IMR-90 (cell line): ENCODE measurements at regions not wholly inside any gene's neighbourhood (a gene's known extent, or its start where the extent isn't known, plus 50 kb on each side); places are given as distances from the start of the nearest gene placed in this dataset.

Experiments
- ATAC-seq: fragments of 200-7000 bp; cut with Tn5 transposase; 2 replicates; pipeline ENCODE4 v1.9.1; 2020; ENCODE audit warnings: low read depth, mild to moderate bottlenecking, moderate library complexity
- BruUV-seq: library from RNA; stranded (reverse); fragments of 400-500 nt; replicated peaks from 2 replicates; lab custom pipeline; 2021; lab: Mats Ljungman, UMichigan
- CTCF ChIA-PET: fragments of 300-600 bp; formaldehyde crosslinking; extraction: SDS; loops from one replicate; lab custom pipeline; 2021; ENCODE audit warnings: antibody characterized with exemption; lab: Yijun Ruan, JAX
- POLR2A ChIA-PET: fragments of 300-600 bp; sonication (Branson Sonifier 250); formaldehyde crosslinking; loops from one replicate; lab custom pipeline; 2022; ENCODE audit warnings: antibody characterized with exemption; ENCODE audit not compliant: unreplicated experiment; lab: Charles Lee
- DNase-seq: peaks from one replicate; pipeline ENCODE4 v3.0.0; 2013
- H2AFZ ChIP-seq: replicated peaks from 2 replicates; pipeline ENCODE3; 2013; ENCODE audit warnings: low read length, mild to moderate bottlenecking; ENCODE audit not compliant: poor library complexity
- H2AK5ac ChIP-seq: 2 replicates; pipeline ENCODE4 v1.6.1; 2013; ENCODE audit warnings: low read depth, low read length, inconsistent platforms
- H2AK9ac ChIP-seq: replicated peaks from 2 replicates; pipeline ENCODE3; 2013; ENCODE audit warnings: mild to moderate bottlenecking, low read depth, low read length, moderate library complexity; ENCODE audit not compliant: poor library complexity
- H2BK120ac ChIP-seq: 2 replicates; pipeline ENCODE4 v1.6.1; 2013; ENCODE audit warnings: low read depth, low read length, inconsistent platforms
- H2BK15ac ChIP-seq: 3 replicates; pipeline ENCODE4 v1.6.1; 2013; ENCODE audit warnings: low read depth, low read length, inconsistent platforms
- H2BK20ac ChIP-seq: 2 replicates; pipeline ENCODE4 v1.6.1; 2013; ENCODE audit warnings: low read depth, mild to moderate bottlenecking, inconsistent platforms, low read length, moderate library complexity
- H2BK5ac ChIP-seq: 2 replicates; pipeline ENCODE4 v1.6.1; 2013; ENCODE audit warnings: mild to moderate bottlenecking, low read depth, low read length, inconsistent platforms; ENCODE audit not compliant: poor library complexity, severe bottlenecking
- H3K14ac ChIP-seq: replicated peaks from 2 replicates; pipeline ENCODE4 v1.6.1; 2013; ENCODE audit warnings: low read depth, low read length, inconsistent platforms
- H3K18ac ChIP-seq: 2 replicates; pipeline ENCODE4 v1.6.1; 2013; ENCODE audit warnings: low read depth, low read length, control low read depth
- H3K23ac ChIP-seq: 2 replicates; pipeline ENCODE4 v1.6.1; 2013; ENCODE audit warnings: low read depth, low read length, inconsistent platforms
- H3K27ac ChIP-seq: 2 replicates; pipeline ENCODE4 v1.5.1; 2013; ENCODE audit warnings: mild to moderate bottlenecking, control low read depth, low read length; ENCODE audit not compliant: insufficient read depth
- H3K27me3 ChIP-seq: 2 replicates; pipeline ENCODE4 v1.6.1; 2013; ENCODE audit warnings: low read length; ENCODE audit not compliant: control insufficient read depth, insufficient read depth
- H3K36me3 ChIP-seq: 2 replicates; pipeline ENCODE4 v1.6.1; 2013; ENCODE audit warnings: low read length, mixed read lengths; ENCODE audit not compliant: control insufficient read depth, insufficient read depth
- H3K4ac ChIP-seq: 2 replicates; pipeline ENCODE4 v1.6.1; 2013; ENCODE audit warnings: low read depth, low read length, inconsistent platforms
- H3K4me1 ChIP-seq: 2 replicates; pipeline ENCODE4 v1.6.1; 2013; ENCODE audit warnings: low read length, mixed read lengths; ENCODE audit not compliant: control insufficient read depth, insufficient read depth
- H3K4me2 ChIP-seq: 2 replicates; pipeline ENCODE4 v1.6.1; 2013; ENCODE audit warnings: low read depth, mild to moderate bottlenecking, control low read depth, low read length, moderate library complexity
- H3K4me3 ChIP-seq: 2 replicates; pipeline ENCODE4 v1.5.1; 2013; ENCODE audit warnings: low read depth, mild to moderate bottlenecking, control low read depth, low read length, moderate library complexity; ENCODE audit not compliant: insufficient read depth
- H3K56ac ChIP-seq: 2 replicates; pipeline ENCODE4 v1.6.1; 2013; ENCODE audit warnings: low read length, inconsistent platforms; ENCODE audit not compliant: insufficient read depth; ENCODE audit errors: extremely low read depth
- H3K79me1 ChIP-seq, 2 experiments: 2 replicates each; pipeline ENCODE4 v1.6.1; 2013; ENCODE audit warnings: low read length in 2 of 2, inconsistent platforms in 1 of 2, low read depth in 1 of 2
- H3K9ac ChIP-seq: 2 replicates; pipeline ENCODE4 v1.6.1; 2013; ENCODE audit warnings: low read depth, low read length, control low read depth
- H3K9me1 ChIP-seq: 2 replicates; pipeline ENCODE4 v1.6.1; 2013; ENCODE audit warnings: low read length, inconsistent platforms; ENCODE audit not compliant: insufficient read depth
- H3K9me3 ChIP-seq: 2 replicates; pipeline ENCODE4 v1.6.1; 2013; ENCODE audit warnings: low read length; ENCODE audit not compliant: control insufficient read depth, insufficient read depth
- H4K20me1 ChIP-seq: 2 replicates; pipeline ENCODE4 v1.6.1; 2013; ENCODE audit warnings: low read length, inconsistent platforms; ENCODE audit not compliant: insufficient read depth
- H4K5ac ChIP-seq: 2 replicates; pipeline ENCODE4 v1.6.1; 2013; ENCODE audit warnings: mild to moderate bottlenecking, low read depth, low read length, control low read depth
- H4K8ac ChIP-seq, 2 experiments: 2 replicates each; pipeline ENCODE4 v1.6.1; 2013; ENCODE audit warnings: low read depth in 2 of 2, low read length in 2 of 2, control low read depth in 1 of 2, inconsistent platforms in 1 of 2
- H4K91ac ChIP-seq: 2 replicates; pipeline ENCODE4 v1.6.1; 2013; ENCODE audit warnings: low read depth, low read length, inconsistent platforms; ENCODE audit not compliant: insufficient read depth
- CHD1 ChIP-seq: IDR thresholded peaks from 2 replicates; pipeline ENCODE4 v1.6.1; 2012; ENCODE audit warnings: low read depth, low read length, improper control_type of control experiment
- MAFK ChIP-seq: IDR thresholded peaks from 2 replicates; pipeline ENCODE4 v1.6.1; 2012; ENCODE audit warnings: low read depth, low read length, improper control_type of control experiment
- NFE2L2 ChIP-seq: fragments of 150-350 bp; IDR thresholded peaks from 2 replicates; pipeline ENCODE4 v1.6.1; 2016; ENCODE audit warnings: low read depth, mild to moderate bottlenecking, low read length
- POLR2A ChIP-seq: IDR thresholded peaks from 2 replicates; pipeline ENCODE4 v1.6.1; 2012; ENCODE audit warnings: mild to moderate bottlenecking, low read depth, low read length
- RAD21 ChIP-seq: IDR thresholded peaks from 2 replicates; pipeline ENCODE4 v1.6.1; 2012; ENCODE audit warnings: low read length, improper control_type of control experiment
- RCOR1 ChIP-seq: IDR thresholded peaks from 2 replicates; pipeline ENCODE4 v1.6.1; 2012; ENCODE audit warnings: mild to moderate bottlenecking, low read length, improper control_type of control experiment; ENCODE audit not compliant: insufficient replicate concordance
- RFX5 ChIP-seq: IDR thresholded peaks from 2 replicates; pipeline ENCODE4 v1.8.0; 2012; ENCODE audit warnings: low read depth, mild to moderate bottlenecking, low read length, moderate library complexity
- WGBS, 2 experiments: methylation state at CpG; one replicate each; pipeline versions ENCODE4 v1.1.5 to v1.1.7; 2013; ENCODE audit warnings: missing lambda C conversion rate in 2 of 2; ENCODE audit not compliant: insufficient read length in 1 of 2; ENCODE audit errors: extremely low coverage in 2 of 2; 5-methylcytosine and 5-hydroxymethylcytosine counted together
- dilution Hi-C: fragments of 300-500 bp; cut with HindIII; formaldehyde crosslinking; loops from one replicate; pipeline ENCODE4 v1.14.3; 2018; ENCODE audit warnings: low sequenced_read_pairs; ENCODE audit not compliant: unreplicated experiment
- in situ Hi-C: fragments of 300-500 bp; cut with MboI; formaldehyde crosslinking; loops from 3 replicates; pipeline ENCODE4 v1.14.3; 2019; ENCODE audit warnings: low sequenced_read_pairs, inconsistent platforms, mixed read lengths
- intact Hi-C: fragments of 100-400 bp; cut with micrococcal nuclease; formaldehyde crosslinking; loops from 2 replicates; pipeline ENCODE4 v1.10.0; 2022

DNA sequence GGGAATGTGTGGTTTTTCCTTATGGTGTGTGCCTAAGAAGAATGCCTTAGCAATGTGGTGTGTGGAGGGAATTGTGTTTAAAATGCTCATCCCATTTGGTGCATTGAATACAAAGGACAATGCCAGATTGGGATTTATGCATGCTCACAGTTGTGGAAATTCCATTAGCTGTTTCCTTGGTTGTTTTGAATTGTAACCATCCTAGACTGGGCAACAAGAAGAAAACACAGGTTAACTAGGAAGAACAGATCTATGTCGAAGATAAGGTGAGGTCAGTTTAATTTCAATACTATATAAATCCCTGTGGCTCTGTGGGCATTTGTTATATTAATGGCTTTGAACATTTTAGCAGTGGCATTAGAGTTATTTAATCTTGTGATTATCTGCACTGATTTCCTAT lies 266.8 kb downstream of the MAT2B start:
- no peaks in the 10 kb centered on the region for H4K20me1 ChIP-seq
- H2BK5ac ChIP-seq = no peak overlapping the region
- no peak overlapping the region for H4K91ac ChIP-seq
- H3K4me2 ChIP-seq = no peak overlapping the region
- intact Hi-C loops = no loop called here
- no peak overlapping the region for H4K5ac ChIP-seq
- no peak for DNase-seq
- no peak overlapping the region for H3K9ac ChIP-seq
- H3K4me3 ChIP-seq = no peak overlapping the region
- H2BK120ac ChIP-seq = no peak overlapping the region
- no peak overlapping the region for H2BK15ac ChIP-seq
- TF ChIP-seq RFX5 (no peak), RAD21 (no peak), RCOR1 (no peak), MAFK (no peak), NFE2L2 (no peak), POLR2A (no peak), CHD1 (no peak)
- no peaks in the 10 kb centered on the region for H3K9me1 ChIP-seq
- no peak overlapping the region for H2AFZ ChIP-seq
- no peak overlapping the region for H3K23ac ChIP-seq
- H3K27me3 ChIP-seq = no peaks in the 10 kb centered on the region
- H2BK20ac ChIP-seq = no peak overlapping the region
- ChIA-PET CTCF (interaction anchor here (1.1 to 1.6 kb wide), 2 partner anchors 11 to 41 kb away, joined by 3 to 4 read pairs; no protein-coding TSS in a partner anchor), POLR2A (no interaction called here)
- no peak overlapping the region for H2AK9ac ChIP-seq
- no peak overlapping the region for H3K56ac ChIP-seq
- H3K18ac ChIP-seq = no peak overlapping the region
- in situ Hi-C loops = no loop called here
- H3K4me1 ChIP-seq = no peaks in the 10 kb centered on the region
- no peak overlapping the region for H2AK5ac ChIP-seq
- dilution Hi-C loops = no loop called here
- no peaks in the 10 kb centered on the region for H3K36me3 ChIP-seq
- no peak overlapping the region for H4K8ac ChIP-seq
- no peak overlapping the region for H3K27ac ChIP-seq
- no peak for ATAC-seq
- no CpG with 5 or more reads among the region's 1 CpG for WGBS, 2 experiments
- H3K9me3 ChIP-seq = no peaks in the 10 kb centered on the region
- H3K4ac ChIP-seq = no peak overlapping the region
- no TSS peak for BruUV-seq
- no peak overlapping the region for H3K14ac ChIP-seq
- no peaks in the 10 kb centered on the region for H3K79me1 ChIP-seq
